H1 (cell line): ENCODE measurements at regions not wholly inside any gene's neighbourhood (a gene's known extent, or its start where the extent isn't known, plus 50 kb on each side); places are given as distances from the start of the nearest gene placed in this dataset.
A peak's percentile ranks its signal among the peaks of the same experiment; 100 is the strongest.

ENCODE experiments used
- CTCF ChIA-PET: fragments of 300-600 bp; sonication (Branson Sonifier 250); formaldehyde crosslinking; loops from one replicate; lab custom pipeline; 2021; ENCODE audit not compliant: partially characterized antibody; lab: Charles Lee
- POLR2A ChIA-PET: fragments of 300-600 bp; sonication (Branson Sonifier 250); formaldehyde crosslinking; loops from one replicate; lab custom pipeline; 2021; ENCODE audit warnings: inconsistent platforms; ENCODE audit not compliant: partially characterized antibody; lab: Charles Lee
- DNase-seq, 2 experiments: peaks; one replicate each; pipeline versions ENCODE4 v3.0.0 to v3.0.0-alpha.2; 2010 to 2022; ENCODE audit warnings: low spot score in 2 of 2, low read depth in 1 of 2, mixed read lengths in 1 of 2
- FAIRE-seq: peaks from 2 replicates; lab custom pipeline; 2011; peaks lifted over from hg19 to GRCh38; lab: Jason Lieb, UNC
- H2AFZ ChIP-seq: 2 replicates; pipeline ENCODE4 v1.8.1; 2012; ENCODE audit warnings: low read length, inconsistent platforms
- H2AK5ac ChIP-seq: 2 replicates; pipeline ENCODE4 v1.6.1; 2013; ENCODE audit warnings: low read depth, low read length
- H2BK120ac ChIP-seq: replicated peaks from 2 replicates; pipeline ENCODE3; 2013; ENCODE audit warnings: low read depth, low read length, inconsistent platforms
- H2BK12ac ChIP-seq: 2 replicates; pipeline ENCODE4 v1.6.1; 2013; ENCODE audit warnings: low read depth, low read length
- H2BK15ac ChIP-seq: 2 replicates; pipeline ENCODE4 v1.6.1; 2013; ENCODE audit warnings: low read length
- H2BK20ac ChIP-seq: 2 replicates; pipeline ENCODE4 v1.6.1; 2013; ENCODE audit warnings: low read length
- H2BK5ac ChIP-seq: 2 replicates; pipeline ENCODE4 v1.6.1; 2013; ENCODE audit warnings: low read depth, low read length
- H3K14ac ChIP-seq: 2 replicates; pipeline ENCODE4 v1.6.1; 2013; ENCODE audit warnings: inconsistent platforms; ENCODE audit not compliant: insufficient read length
- H3K18ac ChIP-seq: 2 replicates; pipeline ENCODE4 v1.6.1; 2013; ENCODE audit warnings: low read length; ENCODE audit errors: extremely low read depth
- H3K23ac ChIP-seq: 2 replicates; pipeline ENCODE4 v1.6.1; 2013; ENCODE audit warnings: inconsistent platforms; ENCODE audit not compliant: insufficient read length
- H3K23me2 ChIP-seq: 2 replicates; pipeline ENCODE4 v1.6.1; 2013; ENCODE audit warnings: low read depth, low read length
- H3K27ac ChIP-seq: 2 replicates; pipeline ENCODE4 v1.6.1; 2011; ENCODE audit warnings: low read depth, low read length, inconsistent platforms
- H3K27me3 ChIP-seq, 4 experiments: replicated peaks in 1 of 4; 1 replicate in 1 of 4; 2 replicates in 3 of 4; pipeline versions ENCODE4 v1.6.1 to v1.8.1; 2011 to 2013; ENCODE audit warnings: low read length in 3 of 4, mild to moderate bottlenecking in 3 of 4, inconsistent platforms in 2 of 4, mixed read lengths in 2 of 4, moderate library complexity in 1 of 4; ENCODE audit not compliant: control insufficient read depth in 3 of 4, insufficient read depth in 3 of 4; ENCODE audit errors: extremely low read depth in 1 of 4
- H3K36me3 ChIP-seq, 4 experiments: 2 replicates each; pipeline versions ENCODE4 v1.6.1 to v1.8.1; 2011 to 2013; ENCODE audit warnings: mild to moderate bottlenecking in 4 of 4, low read length in 3 of 4, moderate library complexity in 2 of 4, control low read depth in 1 of 4, inconsistent platforms in 1 of 4; ENCODE audit not compliant: insufficient read depth in 4 of 4, control insufficient read depth in 2 of 4
- H3K4ac ChIP-seq: replicated peaks from 2 replicates; pipeline ENCODE3; 2013; ENCODE audit warnings: low read length, low read depth, mixed read lengths, inconsistent platforms; ENCODE audit not compliant: insufficient read length
- H3K4me1 ChIP-seq, 4 experiments: replicated peaks in 1 of 4; 1 replicate in 1 of 4; 2 replicates in 3 of 4; pipeline versions ENCODE4 v1.6.1 to v1.8.1; 2011 to 2013; ENCODE audit warnings: low read length in 3 of 4, inconsistent platforms in 2 of 4, mixed read lengths in 1 of 4; ENCODE audit not compliant: insufficient read depth in 4 of 4, control insufficient read depth in 3 of 4
- H3K4me2 ChIP-seq, 2 experiments: 2 replicates each; pipeline versions ENCODE4 v1.6.1 to v1.8.1; 2011 to 2013; ENCODE audit warnings: low read depth in 2 of 2, low read length in 2 of 2, control low read depth in 1 of 2, inconsistent platforms in 1 of 2, mild to moderate bottlenecking in 1 of 2; ENCODE audit not compliant: insufficient read depth in 1 of 2
- H3K4me3 ChIP-seq, 4 experiments: fragments of 200-600, 300-600 bp in 1 of 4; sonication (generic), shearing (Covaris generic), sonication (Bioruptor Twin) in 1 of 4; 2 replicates each; pipeline versions ENCODE4 v1.5.1 to v1.8.1; 2011 to 2016; ENCODE audit warnings: low read length in 4 of 4, low read depth in 3 of 4, control low read depth in 2 of 4, inconsistent platforms in 2 of 4, mild to moderate bottlenecking in 2 of 4, mixed read lengths in 1 of 4, moderate library complexity in 1 of 4; ENCODE audit not compliant: insufficient read depth in 2 of 4; ENCODE audit errors: extremely low read depth in 1 of 4
- H3K56ac ChIP-seq: replicated peaks from 2 replicates; pipeline ENCODE3; 2013; ENCODE audit warnings: low read depth, mild to moderate bottlenecking, mixed read lengths, low read length, inconsistent platforms; ENCODE audit not compliant: insufficient read length
- H3K79me1 ChIP-seq: 2 replicates; pipeline ENCODE4 v1.6.1; 2013; ENCODE audit warnings: low read depth, low read length, control low read depth
- H3K79me2 ChIP-seq, 2 experiments: 2 replicates each; pipeline versions ENCODE4 v1.6.1 to v1.8.1; 2012 to 2013; ENCODE audit warnings: low read length in 2 of 2, mild to moderate bottlenecking in 2 of 2, inconsistent platforms in 1 of 2; ENCODE audit not compliant: insufficient read depth in 2 of 2, control insufficient read depth in 1 of 2
- H3K9ac ChIP-seq, 4 experiments: replicated peaks in 1 of 4; 1 replicate in 1 of 4; 2 replicates in 3 of 4; pipeline versions ENCODE4 v1.6.1 to v1.8.1; 2011 to 2013; ENCODE audit warnings: low read depth in 3 of 4, low read length in 3 of 4, control low read depth in 2 of 4, mild to moderate bottlenecking in 2 of 4, moderate library complexity in 2 of 4, inconsistent platforms in 1 of 4; ENCODE audit errors: extremely low read depth in 1 of 4
- H3K9me3 ChIP-seq, 2 experiments: 2 replicates each; pipeline versions ENCODE4 v1.6.1 to v1.8.1; 2012 to 2013; ENCODE audit warnings: mild to moderate bottlenecking in 2 of 2, moderate library complexity in 2 of 2, control low read depth in 1 of 2, inconsistent platforms in 1 of 2, low read depth in 1 of 2, low read length in 1 of 2, mixed read lengths in 1 of 2; ENCODE audit not compliant: insufficient read depth in 2 of 2
- H4K20me1 ChIP-seq, 2 experiments: replicated peaks in 1 of 2; 2 replicates each; pipeline versions ENCODE3 to v1.8.1; 2011 to 2013; ENCODE audit warnings: inconsistent platforms in 2 of 2, low read length in 2 of 2, mild to moderate bottlenecking in 1 of 2; ENCODE audit not compliant: insufficient read depth in 2 of 2, control insufficient read depth in 1 of 2
- H4K5ac ChIP-seq: 2 replicates; pipeline ENCODE4 v1.6.1; 2013; ENCODE audit warnings: low read length, low read depth, mixed read lengths, inconsistent platforms; ENCODE audit not compliant: insufficient read length
- H4K8ac ChIP-seq: 2 replicates; pipeline ENCODE4 v1.8.0; 2013; ENCODE audit warnings: mild to moderate bottlenecking, moderate library complexity, low read length, inconsistent platforms; ENCODE audit not compliant: insufficient read depth; ENCODE audit errors: extremely low read depth
- H4K91ac ChIP-seq: replicated peaks from 2 replicates; pipeline ENCODE3; 2013; ENCODE audit warnings: low read length, mixed read lengths, inconsistent platforms; ENCODE audit not compliant: insufficient read length
- ASH2L ChIP-seq: fragments of 200-600, 300-600 bp; sonication (generic); IDR thresholded peaks from one replicate; pipeline ENCODE4 v1.7.1; 2017; ENCODE audit warnings: low read length
- BRCA1 ChIP-seq: IDR thresholded peaks from 2 replicates; pipeline ENCODE4 v1.6.1; 2012; ENCODE audit warnings: low read depth, low read length, improper control_type of control experiment
- CBX8 ChIP-seq: fragments of 300-800, 300-1000 bp; sonication (generic); IDR thresholded peaks from 2 replicates; pipeline ENCODE4 v1.7.1; 2016; ENCODE audit warnings: low read depth, low read length, borderline replicate concordance
- CHD1 ChIP-seq: IDR thresholded peaks from 2 replicates; pipeline ENCODE4 v1.6.1; 2012; ENCODE audit warnings: low read depth, low read length, improper control_type of control experiment
- CTBP2 ChIP-seq: IDR thresholded peaks from 2 replicates; pipeline ENCODE4 v1.7.0; 2011; ENCODE audit warnings: borderline replicate concordance, mild to moderate bottlenecking, moderate library complexity, mixed read lengths, low read length; ENCODE audit not compliant: insufficient read depth, insufficient read length
- FOSL1 ChIP-seq: IDR thresholded peaks from 2 replicates; pipeline ENCODE4 v1.6.1; 2011; ENCODE audit warnings: mild to moderate bottlenecking, low read depth, low read length, moderate library complexity; ENCODE audit not compliant: insufficient read depth
- GABPA ChIP-seq: IDR thresholded peaks from 2 replicates; pipeline ENCODE4 v1.6.1; 2011; ENCODE audit warnings: mild to moderate bottlenecking, low read length, moderate library complexity, borderline replicate concordance; ENCODE audit not compliant: insufficient read depth
- JUN ChIP-seq: IDR thresholded peaks from 2 replicates; pipeline ENCODE4 v1.6.1; 2011; ENCODE audit warnings: low read depth, mild to moderate bottlenecking, improper control_type of control experiment, low read length
- KDM1A ChIP-seq: fragments of 200-600, 300-600 bp; sonication (generic); IDR thresholded peaks from 2 replicates; pipeline ENCODE4 v1.7.1; 2016; ENCODE audit warnings: mild to moderate bottlenecking, low read length, borderline replicate concordance
- PHF8 ChIP-seq: fragments of 200-600 bp; sonication (generic); conservative IDR thresholded peaks from 2 replicates; pipeline ENCODE4 v1.7.1; 2012; ENCODE audit warnings: low read depth, mild to moderate bottlenecking, inconsistent platforms, low read length, moderate library complexity
- POLR2AphosphoS5 ChIP-seq: IDR thresholded peaks from 2 replicates; pipeline ENCODE4 v1.6.1; 2011; ENCODE audit warnings: low read depth, low read length
- RNF2 ChIP-seq: fragments of 200-900, 300-1000 bp; sonication (generic); IDR thresholded peaks from 2 replicates; pipeline ENCODE4 v1.7.1; 2016; ENCODE audit warnings: borderline replicate concordance, low read depth, mild to moderate bottlenecking, antibody characterized with exemption, low read length; ENCODE audit not compliant: poor library complexity, severe bottlenecking; ENCODE audit errors: missing control alignments
- SAP30 ChIP-seq: fragments of 300-600 bp; sonication (generic); IDR thresholded peaks from 2 replicates; pipeline ENCODE4 v1.7.1; 2012; ENCODE audit warnings: low read length, moderate library complexity, mild to moderate bottlenecking, inconsistent platforms; ENCODE audit not compliant: insufficient read depth, insufficient replicate concordance
- SRF ChIP-seq: IDR thresholded peaks from 2 replicates; pipeline ENCODE4 v1.6.1; 2011; ENCODE audit warnings: mild to moderate bottlenecking, low read depth, low read length, moderate library complexity
- TCF12 ChIP-seq: IDR thresholded peaks from 2 replicates; pipeline ENCODE4 v1.6.1; 2011; ENCODE audit warnings: low read depth, mild to moderate bottlenecking, low read length
- WGBS, 2 experiments: shearing (Covaris generic) in 1 of 2; methylation state at CpG; one replicate each; pipeline versions ENCODE4 v1.1.6 to v1.1.7; 2013 to 2015; ENCODE audit warnings: low lambda C conversion rate in 2 of 2, mixed read lengths in 2 of 2, inconsistent platforms in 1 of 2, low coverage in 1 of 2, missing lambda C conversion rate in 1 of 2; ENCODE audit not compliant: insufficient replicate concordance in 2 of 2, insufficient coverage in 1 of 2, insufficient read length in 1 of 2; ENCODE audit errors: extremely low coverage in 1 of 2, missing lambda C conversion rate in 1 of 2; 5-methylcytosine and 5-hydroxymethylcytosine counted together

DNA sequence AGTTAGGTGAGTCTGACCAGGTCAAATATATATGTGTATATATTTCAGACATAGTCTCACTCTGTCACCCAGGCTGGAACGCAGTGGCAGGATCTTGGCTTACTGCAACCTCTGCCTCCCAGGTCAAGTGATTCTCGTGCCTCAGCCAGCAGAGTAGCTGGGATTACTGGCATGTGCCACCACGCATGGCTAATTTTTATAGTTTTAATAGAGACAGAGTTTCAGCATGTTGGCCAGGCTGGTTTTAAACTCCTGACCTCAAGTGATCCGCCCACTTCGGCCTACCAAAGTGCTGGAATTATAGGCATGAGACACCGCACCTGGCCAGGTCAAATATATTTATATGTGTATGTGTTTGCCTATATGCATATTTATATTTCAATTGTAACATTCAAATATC lies 581.5 kb upstream of the B3GALT2 start:
- POLR2A ChIA-PET = no interaction called here
- WGBS, 2 experiments = 90% methylated on average over 6 of the region's 6 CpGs; no CpG with 5 or more reads in 1 of the 2 experiments
- TF ChIP-seq ASH2L = no peak
- no peak for TF ChIP-seq FOSL1
- TF ChIP-seq POLR2AphosphoS5 = no peak
- TF ChIP-seq RNF2 = no peak
- no peak for TF ChIP-seq GABPA
- no peak for TF ChIP-seq BRCA1
- TF ChIP-seq PHF8 = no peak
- no peak for TF ChIP-seq JUN
- no peak for TF ChIP-seq SRF
- TF ChIP-seq KDM1A = no peak
- no peak for TF ChIP-seq CTBP2
- TF ChIP-seq TCF12 = no peak
- no peak for TF ChIP-seq CHD1
- TF ChIP-seq CBX8 = no peak
- TF ChIP-seq SAP30 = no peak

More for the DNA sequence above, 581.5 kb upstream of the B3GALT2 start:
- Histone ChIP-seq H4K5ac (no peak overlapping the region), H3K18ac (no peak overlapping the region), H4K8ac (no peak overlapping the region), H3K23ac (no peak overlapping the region), H2BK15ac (no peak overlapping the region), H2AFZ (0 out of 2 replicates have a peak overlapping the region, but pooled peaks have one; percentile 40), H3K36me3 (no peaks in the 10 kb centered on the region), H3K27ac (no peak overlapping the region), H3K79me1 (no peaks in the 10 kb centered on the region), H3K4me2 (no peak overlapping the region), H2BK20ac (no peak overlapping the region), H3K4me1 (no peaks in the 10 kb centered on the region), H3K27me3 (no peaks in the 10 kb centered on the region), H3K4me3 (no peak overlapping the region), H3K79me2 (no peaks in the 10 kb centered on the region), H3K23me2 (no peaks in the 10 kb centered on the region), H3K56ac (no peak overlapping the region), H2BK12ac (no peak overlapping the region), H2BK5ac (no peak overlapping the region), H4K91ac (no peak overlapping the region), H3K9ac (no peak overlapping the region), H2BK120ac (no peak overlapping the region), H3K4ac (no peak overlapping the region), H3K14ac (no peak overlapping the region), H3K9me3 (no peaks in the 10 kb centered on the region), H4K20me1 (no peaks in the 10 kb centered on the region), H2AK5ac (no peak overlapping the region)
- DNase-seq = no peak
- CTCF ChIA-PET = no interaction called here
- FAIRE-seq = no peak
